Ovary (tissue), 7 donors: ENCODE measurements at regions not wholly inside any gene's neighbourhood (a gene's known extent, or its start where the extent isn't known, plus 50 kb on each side); places are given as distances from the start of the nearest gene placed in this dataset.

Experiments
- DNase-seq, 5 donors: peaks; one replicate each; pipeline ENCODE4 v3.0.0-alpha.2; 2019 to 2020
- H3K27ac ChIP-seq, 2 donors: fragments of 200-600 bp; one replicate each; pipeline versions ENCODE4 v1.5.1 to v1.8.0; 2019 to 2022
- H3K27me3 ChIP-seq: fragments of 200-600 bp; one replicate; pipeline ENCODE4 v1.8.0; 2022
- H3K36me3 ChIP-seq: fragments of 200-600 bp; sonication (generic); one replicate; pipeline ENCODE4 v1.5.1; 2019
- H3K4me1 ChIP-seq: one replicate; pipeline ENCODE4 v1.8.1; 2013; ENCODE audit warnings: mild to moderate bottlenecking, moderate library complexity; ENCODE audit not compliant: insufficient read depth
- H3K4me3 ChIP-seq: fragments of 200-600 bp; sonication (generic); one replicate; pipeline ENCODE4 v1.5.1; 2017
- H3K9me3 ChIP-seq, 2 donors: fragments of 200-600 bp in 1 of 2; sonication (generic) in 1 of 2; one replicate each; pipeline versions ENCODE4 v1.5.1 to v1.8.1; 2013 to 2019; ENCODE audit warnings: mild to moderate bottlenecking in 1 of 2, moderate library complexity in 1 of 2
- EP300 ChIP-seq: sonication (generic); formaldehyde crosslinking; IDR thresholded peaks from one replicate; pipeline ENCODE4 v1.6.1; 2017; ENCODE audit warnings: antibody characterized with exemption
- POLR2A ChIP-seq: fragments of 450-650 bp; IDR thresholded peaks from one replicate; pipeline ENCODE4 v1.6.1; 2017; ENCODE audit warnings: antibody characterized with exemption, mild to moderate bottlenecking, moderate library complexity
- WGBS, 3 donors: extraction: QIAGEN DNeasy Blood & Tissue Kit in 1 of 3; methylation state at CpG; one replicate each; pipeline versions ENCODE4 v1.1.5 to v1.1.7; 2013 to 2017; 5-methylcytosine and 5-hydroxymethylcytosine counted together
- intact Hi-C, 4 donors: fragments of 100-400 bp; cut with DNase I; formaldehyde crosslinking; loops; one replicate each; pipeline versions ENCODE4 v1.11.0 to v1.15.1; 2022 to 2023
- TF ChIP-seq, protein P1 (sequence below), 3 donors: fragments of 450-650 bp in 2 of 3; fragments of 200-600 bp in 1 of 3; IDR thresholded peaks; one replicate each; pipeline versions ENCODE4 v1.5.1 to v1.8.0; 2016 to 2022; ENCODE audit warnings: antibody characterized with exemption in 3 of 3, mild to moderate bottlenecking in 1 of 3
- donor health status: DM: no; HTN: no; CAD: no; lungs with moderate emphysema.
- donor health status: DM: no; HTN: no; CAD: no.
- donor health status: Bipolar disorder and iron deficiency.
- donor health status: DM: no; HTN: no; CAD: no.
- donor health status: DM: yes; HTN: yes; CAD: no.

DNA sequence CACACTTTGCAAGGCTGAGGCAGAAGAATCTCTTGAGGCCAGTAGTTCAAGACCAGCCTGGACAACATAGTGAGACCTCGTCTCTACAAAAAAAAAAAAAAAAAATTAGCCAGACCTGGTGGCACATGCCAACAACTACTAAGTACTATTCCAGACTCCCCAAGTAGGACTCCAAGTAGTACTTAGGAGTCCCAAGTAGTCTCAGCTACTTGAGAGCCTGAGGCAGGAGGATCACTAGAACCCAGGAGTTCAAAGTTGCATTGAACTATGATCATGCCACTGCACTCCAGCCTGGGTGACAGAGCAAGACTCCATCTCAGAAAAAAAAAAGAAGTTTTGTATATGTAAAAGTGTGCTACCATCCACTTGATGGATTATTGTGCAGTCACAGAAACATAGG is 486.6 kb downstream of the SOX2 start:
- H3K4me1 ChIP-seq: no peaks in the 10 kb centered on the region
- TF ChIP-seq POLR2A (no peak), EP300 (no peak)
- TF ChIP-seq, protein P1, sequence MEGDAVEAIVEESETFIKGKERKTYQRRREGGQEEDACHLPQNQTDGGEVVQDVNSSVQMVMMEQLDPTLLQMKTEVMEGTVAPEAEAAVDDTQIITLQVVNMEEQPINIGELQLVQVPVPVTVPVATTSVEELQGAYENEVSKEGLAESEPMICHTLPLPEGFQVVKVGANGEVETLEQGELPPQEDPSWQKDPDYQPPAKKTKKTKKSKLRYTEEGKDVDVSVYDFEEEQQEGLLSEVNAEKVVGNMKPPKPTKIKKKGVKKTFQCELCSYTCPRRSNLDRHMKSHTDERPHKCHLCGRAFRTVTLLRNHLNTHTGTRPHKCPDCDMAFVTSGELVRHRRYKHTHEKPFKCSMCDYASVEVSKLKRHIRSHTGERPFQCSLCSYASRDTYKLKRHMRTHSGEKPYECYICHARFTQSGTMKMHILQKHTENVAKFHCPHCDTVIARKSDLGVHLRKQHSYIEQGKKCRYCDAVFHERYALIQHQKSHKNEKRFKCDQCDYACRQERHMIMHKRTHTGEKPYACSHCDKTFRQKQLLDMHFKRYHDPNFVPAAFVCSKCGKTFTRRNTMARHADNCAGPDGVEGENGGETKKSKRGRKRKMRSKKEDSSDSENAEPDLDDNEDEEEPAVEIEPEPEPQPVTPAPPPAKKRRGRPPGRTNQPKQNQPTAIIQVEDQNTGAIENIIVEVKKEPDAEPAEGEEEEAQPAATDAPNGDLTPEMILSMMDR (IDR thresholded peaks at IDR 0.05): no peak
- H3K27me3 ChIP-seq: no peaks in the 10 kb centered on the region
- H3K4me3 ChIP-seq: no peak overlapping the region
- WGBS, 3 donors: 77 to 90% (median 86%) methylated on average over 1 of the region's 1 CpG
- intact Hi-C loops: no loop called here
- no peaks in the 10 kb centered on the region for H3K36me3 ChIP-seq
- no peaks in the 10 kb centered on the region for H3K9me3 ChIP-seq
- no peak for DNase-seq
- H3K27ac ChIP-seq: no peak overlapping the region

DNA sequence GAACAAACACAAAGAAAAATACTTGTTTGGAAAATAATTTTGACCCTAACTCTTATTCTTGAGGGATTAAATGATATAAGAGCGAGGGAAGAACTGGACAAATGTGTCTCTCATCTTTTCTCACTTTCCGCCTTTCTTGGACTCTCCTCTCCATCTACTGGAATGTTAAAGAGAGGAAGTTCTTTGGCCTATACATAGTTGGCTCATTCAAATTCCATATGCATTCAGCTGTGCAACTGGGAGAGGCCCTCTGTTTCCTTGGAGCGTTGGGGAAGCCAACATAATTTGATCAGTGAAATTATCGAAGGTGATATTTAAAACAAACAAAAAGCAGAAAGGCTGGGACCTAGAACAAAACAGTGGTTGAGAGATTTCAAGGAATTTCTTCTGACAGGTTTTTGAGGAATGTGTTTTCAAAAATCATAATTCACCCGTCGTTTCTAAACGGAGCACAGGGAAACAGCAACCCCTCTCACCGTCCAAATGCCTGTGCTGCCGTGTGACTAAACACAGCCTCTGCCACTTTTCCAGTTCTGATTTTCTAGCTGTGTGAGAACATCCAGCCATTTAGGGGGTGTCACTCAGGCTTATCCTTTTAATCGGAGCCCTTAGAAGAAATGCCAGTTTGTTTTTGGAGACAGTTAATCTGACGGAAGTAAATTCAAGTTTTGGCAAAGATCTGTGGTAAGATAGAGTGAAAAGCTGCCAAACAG is 489.9 kb downstream of the SOX2 start:
- Histone ChIP-seq H3K27me3 (no peaks in the 10 kb centered on the region), H3K27ac (no peak overlapping the region), H3K36me3 (no peaks in the 10 kb centered on the region), H3K9me3 (no peaks in the 10 kb centered on the region), H3K4me1 (no peaks in the 10 kb centered on the region), H3K4me3 (no peak overlapping the region)
- TF ChIP-seq POLR2A: no peak
- TF ChIP-seq EP300: no peak
- TF ChIP-seq, protein P1 (IDR thresholded peaks at IDR 0.05): no peak
- no peak for DNase-seq
- intact Hi-C loops: no loop called here
- WGBS, 3 donors: 50 to 63% (median 52%) methylated on average over 11 of the region's 11 CpGs

DNA sequence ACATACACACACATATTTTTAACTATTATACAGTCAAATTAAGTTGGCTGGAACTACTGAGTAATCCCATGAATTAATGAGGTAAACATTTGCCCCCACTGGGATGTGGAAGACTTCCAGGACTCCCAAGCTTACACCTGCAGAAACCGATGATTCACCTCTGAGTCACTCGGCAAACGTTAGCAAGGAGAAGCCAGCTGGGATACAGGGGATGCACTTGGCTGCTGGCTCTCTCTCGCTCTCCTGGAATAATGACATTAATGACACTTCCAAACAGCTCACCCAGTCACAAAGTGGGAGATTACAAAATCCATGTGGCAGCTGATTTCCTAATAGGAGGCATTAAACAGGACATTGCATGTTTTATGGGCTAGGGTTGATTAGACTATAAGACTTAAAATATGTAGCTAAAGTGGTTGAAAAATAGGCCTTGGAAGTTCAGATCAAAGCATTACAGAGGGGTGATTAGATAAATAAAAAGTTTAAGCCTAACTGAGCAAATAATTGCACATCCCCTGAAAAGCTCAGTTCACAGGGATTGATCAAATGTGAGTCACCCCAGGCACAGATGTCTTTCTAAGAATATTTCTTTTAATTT is 500.9 kb downstream of the SOX2 start:
- no peak for DNase-seq
- no peaks in the 10 kb centered on the region for H3K36me3 ChIP-seq
- H3K27me3 ChIP-seq: no peaks in the 10 kb centered on the region
- no peak overlapping the region for H3K27ac ChIP-seq
- H3K4me3 ChIP-seq: no peak overlapping the region
- H3K9me3 ChIP-seq: no peaks in the 10 kb centered on the region
- H3K4me1 ChIP-seq: no peaks in the 10 kb centered on the region
- 6 to 13% (median 10%) methylated on average over 4 of the region's 4 CpGs for WGBS, 3 donors
- TF ChIP-seq POLR2A: no peak
- TF ChIP-seq, protein P1 (IDR thresholded peaks at IDR 0.05): no peak
- no peak for TF ChIP-seq EP300
- intact Hi-C loops: no loop called here

DNA sequence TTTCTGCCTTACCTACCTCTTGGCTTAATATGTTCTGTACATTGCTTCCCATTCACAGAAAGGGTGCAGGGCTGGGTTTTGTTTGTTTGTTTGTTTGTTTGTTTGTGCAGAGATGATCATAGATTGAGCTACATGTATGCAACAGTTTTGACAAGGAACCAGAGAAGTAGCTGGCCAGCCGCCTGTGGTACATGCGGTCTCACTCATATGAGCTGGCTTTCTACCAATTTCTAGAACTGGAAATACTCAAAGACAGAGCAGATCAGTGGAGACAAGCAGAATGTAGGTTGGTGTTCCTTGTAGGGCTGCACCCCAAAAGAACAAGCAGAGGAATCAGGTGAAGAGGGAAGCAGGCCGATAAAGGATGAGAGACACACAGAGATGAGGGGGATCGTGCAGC is 502.7 kb downstream of the SOX2 start:
- WGBS, 3 donors: 58 to 66% (median 61%) methylated on average over 4 of the region's 4 CpGs
- DNase-seq: no peak
- intact Hi-C loops: no loop called here
- H3K27ac ChIP-seq: no peak overlapping the region
- TF ChIP-seq, protein P1 (IDR thresholded peaks at IDR 0.05): no peak
- TF ChIP-seq EP300: no peak
- no peak for TF ChIP-seq POLR2A
- H3K36me3 ChIP-seq: no peaks in the 10 kb centered on the region
- no peak overlapping the region for H3K4me3 ChIP-seq
- no peaks in the 10 kb centered on the region for H3K27me3 ChIP-seq
- H3K4me1 ChIP-seq: no peaks in the 10 kb centered on the region
- H3K9me3 ChIP-seq: no peaks in the 10 kb centered on the region
